ENCODE measurements at regions not wholly inside any gene's neighbourhood (a gene's known extent, or its start where the extent isn't known, plus 50 kb on each side); places are given as distances from the start of the nearest gene placed in this dataset.

GRCh38 chr18:10266334-10266590 is 188.2 kb upstream of the APCDD1 start:
- TF ChIP-seq POLR2A (IDR thresholded peaks at IDR 0.05; ENCODE audit: low read length) (no peak), GATA1 (IDR thresholded peaks at IDR 0.05; ENCODE audit: low read depth, low read length) (no peak)

Measured in erythroblast (primary cell).